HEK293T (cell line): ENCODE measurements at regions not wholly inside any gene's neighbourhood (a gene's known extent, or its start where the extent isn't known, plus 50 kb on each side); places are given as distances from the start of the nearest gene placed in this dataset.

Source experiments
- BHLHE40 ChIP-seq: fragments of 450-650 bp; IDR thresholded peaks from 2 replicates; pipeline ENCODE4 v1.6.1; 2016; ENCODE audit warnings: mild to moderate bottlenecking, moderate library complexity, borderline replicate concordance
- CTBP1 ChIP-seq: fragments of 450-650 bp; IDR thresholded peaks from 2 replicates; pipeline ENCODE4 v1.6.1; 2016; ENCODE audit warnings: borderline replicate concordance
- NFRKB ChIP-seq: fragments of 450-650 bp; IDR thresholded peaks from 2 replicates; pipeline ENCODE4 v1.6.1; 2016; ENCODE audit warnings: mild to moderate bottlenecking, moderate library complexity
- SP1 ChIP-seq: fragments of 450-650 bp; IDR thresholded peaks from 2 replicates; pipeline ENCODE4 v1.6.1; 2017

DNA sequence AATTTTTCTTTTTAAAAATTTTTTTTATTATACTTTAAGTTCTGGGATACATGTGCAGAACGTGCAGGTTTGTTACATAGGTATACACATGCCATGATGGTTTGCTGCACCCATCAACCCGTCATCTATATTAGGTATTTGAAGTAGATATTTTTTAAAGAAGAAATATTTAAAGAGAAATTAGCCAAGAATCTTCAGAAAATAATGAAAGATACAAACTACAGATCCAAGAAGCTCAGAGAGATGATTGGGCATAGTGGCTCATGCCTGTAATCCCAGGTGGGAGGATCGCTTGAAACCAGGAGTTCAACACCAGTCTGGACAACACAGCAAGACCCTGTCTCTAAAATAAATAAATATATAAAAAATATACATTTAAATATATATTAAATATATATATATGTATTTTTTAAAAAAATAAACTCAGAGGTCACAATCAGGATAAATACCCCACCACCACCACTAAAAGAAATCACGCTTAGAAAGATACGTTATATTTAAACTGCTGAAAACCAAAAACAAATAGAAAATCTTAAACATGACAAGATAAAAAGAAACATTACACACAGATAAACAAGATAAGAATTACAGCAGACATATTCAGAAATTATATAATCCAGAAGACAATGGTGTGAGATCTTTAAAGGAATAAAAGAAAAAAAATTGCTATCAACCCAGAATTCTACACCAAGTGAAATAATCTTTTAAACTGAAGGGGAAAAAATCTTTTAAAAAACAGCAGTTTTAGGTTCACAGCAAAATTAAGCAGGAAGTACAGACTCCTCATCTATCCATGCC, 57.5 kb downstream of the CSF2 start:
- TF ChIP-seq CTBP1 (no peak), BHLHE40 (no peak), SP1 (no peak), NFRKB (no peak)
